Neutrophil (primary cell): ENCODE measurements at regions not wholly inside any gene's neighbourhood (a gene's known extent, or its start where the extent isn't known, plus 50 kb on each side); places are given as distances from the start of the nearest gene placed in this dataset.

Experiments
- H3K27ac ChIP-seq: fragments of 200-600 bp; sonication (generic); 2 replicates; pipeline ENCODE4 v1.5.1; 2016; ENCODE audit warnings: mild to moderate bottlenecking, moderate library complexity
- H3K27me3 ChIP-seq: fragments of 200-600 bp; sonication (generic); 2 replicates; pipeline ENCODE4 v1.6.0; 2016; ENCODE audit warnings: mild to moderate bottlenecking
- H3K36me3 ChIP-seq: fragments of 200-600 bp; sonication (generic); 2 replicates; pipeline ENCODE4 v1.5.1; 2017
- H3K4me1 ChIP-seq, 2 experiments: fragments of 200-600 bp in 1 of 2; sonication (generic) in 1 of 2; 1 replicate in 1 of 2; 2 replicates in 1 of 2; pipeline versions ENCODE4 v1.5.1 to v1.6.1; 2013 to 2016; ENCODE audit warnings: low read depth in 1 of 2, low read length in 1 of 2, mild to moderate bottlenecking in 1 of 2, moderate library complexity in 1 of 2; ENCODE audit not compliant: control insufficient read depth in 1 of 2, insufficient read depth in 1 of 2
- H3K4me3 ChIP-seq, 2 experiments: fragments of 200-600 bp in 1 of 2; sonication (generic) in 1 of 2; 1 replicate in 1 of 2; 2 replicates in 1 of 2; pipeline ENCODE4 v1.5.1; 2013 to 2016; ENCODE audit warnings: low read depth in 1 of 2, low read length in 1 of 2, mild to moderate bottlenecking in 1 of 2, moderate library complexity in 1 of 2
- H3K9me3 ChIP-seq: fragments of 200-600 bp; sonication (generic); 2 replicates; pipeline ENCODE4 v1.5.1; 2016
- TF ChIP-seq, protein P1 (sequence below): fragments of 200-600 bp; sonication (generic); IDR thresholded peaks from 2 replicates; pipeline ENCODE4 v1.5.1; 2016; ENCODE audit warnings: antibody characterized with exemption

DNA sequence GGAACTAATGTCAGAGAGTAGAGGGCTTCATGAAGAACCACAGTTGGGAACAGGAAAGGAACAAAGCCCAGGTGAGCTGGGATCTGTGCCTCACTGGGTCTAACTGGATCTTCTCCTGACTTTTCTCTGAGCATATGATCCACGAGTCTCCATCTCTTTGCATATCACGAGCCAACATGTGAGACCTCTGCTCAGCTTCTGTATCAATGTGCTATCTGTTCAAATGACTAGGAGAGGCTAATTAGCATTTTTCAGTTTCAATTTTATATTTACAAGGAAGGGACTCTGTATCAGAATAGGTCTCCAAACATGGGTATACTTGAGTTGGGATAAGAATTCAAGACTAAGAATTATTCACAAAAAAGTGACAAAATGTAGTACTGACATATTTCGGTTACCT, 73.8 kb upstream of the SGCD start:
- Histone ChIP-seq H3K36me3 (no peaks in the 10 kb centered on the region), H3K27me3 (no peaks in the 10 kb centered on the region), H3K4me3 (no peak overlapping the region), H3K4me1 (no peaks in the 10 kb centered on the region), H3K27ac (no peak overlapping the region), H3K9me3 (no peaks in the 10 kb centered on the region)
- TF ChIP-seq, protein P1, sequence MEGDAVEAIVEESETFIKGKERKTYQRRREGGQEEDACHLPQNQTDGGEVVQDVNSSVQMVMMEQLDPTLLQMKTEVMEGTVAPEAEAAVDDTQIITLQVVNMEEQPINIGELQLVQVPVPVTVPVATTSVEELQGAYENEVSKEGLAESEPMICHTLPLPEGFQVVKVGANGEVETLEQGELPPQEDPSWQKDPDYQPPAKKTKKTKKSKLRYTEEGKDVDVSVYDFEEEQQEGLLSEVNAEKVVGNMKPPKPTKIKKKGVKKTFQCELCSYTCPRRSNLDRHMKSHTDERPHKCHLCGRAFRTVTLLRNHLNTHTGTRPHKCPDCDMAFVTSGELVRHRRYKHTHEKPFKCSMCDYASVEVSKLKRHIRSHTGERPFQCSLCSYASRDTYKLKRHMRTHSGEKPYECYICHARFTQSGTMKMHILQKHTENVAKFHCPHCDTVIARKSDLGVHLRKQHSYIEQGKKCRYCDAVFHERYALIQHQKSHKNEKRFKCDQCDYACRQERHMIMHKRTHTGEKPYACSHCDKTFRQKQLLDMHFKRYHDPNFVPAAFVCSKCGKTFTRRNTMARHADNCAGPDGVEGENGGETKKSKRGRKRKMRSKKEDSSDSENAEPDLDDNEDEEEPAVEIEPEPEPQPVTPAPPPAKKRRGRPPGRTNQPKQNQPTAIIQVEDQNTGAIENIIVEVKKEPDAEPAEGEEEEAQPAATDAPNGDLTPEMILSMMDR = no peak

DNA sequence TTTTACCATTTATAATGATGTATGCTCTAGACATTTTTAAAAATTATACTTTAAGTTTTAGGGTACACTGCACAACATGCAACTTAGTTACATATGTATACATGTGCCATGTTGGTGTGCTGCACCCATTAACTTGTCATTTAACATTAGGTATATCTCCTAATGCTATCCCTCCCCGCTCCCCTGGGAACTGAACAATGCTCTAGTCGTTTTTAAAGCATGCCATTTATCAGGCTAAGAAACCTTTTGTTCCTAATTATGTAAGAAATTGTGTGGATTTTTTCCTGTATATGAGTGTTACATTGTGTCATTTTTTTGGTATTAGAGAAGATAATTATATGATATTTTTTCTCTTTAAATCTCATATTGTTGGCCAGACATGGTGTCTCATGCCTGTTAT, 72.8 kb upstream of the SGCD start:
- no peaks in the 10 kb centered on the region for H3K27me3 ChIP-seq
- H3K4me3 ChIP-seq = no peak overlapping the region
- H3K9me3 ChIP-seq = no peaks in the 10 kb centered on the region
- TF ChIP-seq, protein P1 = no peak
- no peak overlapping the region for H3K27ac ChIP-seq
- no peaks in the 10 kb centered on the region for H3K36me3 ChIP-seq
- H3K4me1 ChIP-seq = no peaks in the 10 kb centered on the region

DNA sequence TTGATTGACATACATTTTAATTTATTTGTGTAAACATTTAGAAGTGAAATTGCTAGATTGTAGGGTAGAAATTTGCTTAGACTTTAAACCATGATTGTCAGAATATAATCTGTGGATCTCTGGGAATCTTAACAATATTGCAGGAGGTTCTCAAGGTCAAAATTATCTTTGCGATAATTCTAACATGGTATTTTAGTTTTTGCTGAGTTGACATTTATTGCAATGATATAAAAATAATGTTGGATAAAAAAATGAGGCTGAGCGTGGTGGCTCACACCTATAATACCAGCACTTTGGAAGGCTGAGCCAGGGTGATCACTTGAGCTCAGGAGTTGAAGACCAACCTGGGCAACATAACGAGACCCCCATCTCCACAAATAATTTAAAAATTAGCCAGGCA, 70.3 kb upstream of the SGCD start:
- TF ChIP-seq, protein P1 = no peak
- Histone ChIP-seq H3K9me3 (no peaks in the 10 kb centered on the region), H3K4me3 (no peak overlapping the region), H3K27ac (no peak overlapping the region), H3K27me3 (no peaks in the 10 kb centered on the region), H3K4me1 (no peaks in the 10 kb centered on the region), H3K36me3 (no peaks in the 10 kb centered on the region)

DNA sequence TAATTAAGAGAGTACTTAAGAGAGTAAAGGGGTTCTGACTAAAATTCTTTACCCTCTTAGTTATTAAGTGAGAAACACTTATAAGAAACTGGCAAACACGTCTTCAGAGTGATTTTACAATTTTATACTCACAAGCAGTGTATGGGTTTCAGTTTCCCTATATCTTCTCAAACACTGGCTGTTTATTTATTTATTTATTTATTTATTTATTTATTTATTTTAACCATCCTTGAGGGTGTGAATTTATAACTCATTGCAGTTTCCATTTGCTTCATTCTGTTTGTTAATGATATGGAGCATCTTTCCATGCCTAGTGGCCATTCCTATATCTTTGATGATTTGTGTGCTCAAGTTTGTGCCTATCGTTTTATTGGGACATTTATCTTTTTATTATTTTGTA, 68.0 kb upstream of the SGCD start:
- H3K27ac ChIP-seq = no peak overlapping the region
- TF ChIP-seq, protein P1 = no peak

DNA sequence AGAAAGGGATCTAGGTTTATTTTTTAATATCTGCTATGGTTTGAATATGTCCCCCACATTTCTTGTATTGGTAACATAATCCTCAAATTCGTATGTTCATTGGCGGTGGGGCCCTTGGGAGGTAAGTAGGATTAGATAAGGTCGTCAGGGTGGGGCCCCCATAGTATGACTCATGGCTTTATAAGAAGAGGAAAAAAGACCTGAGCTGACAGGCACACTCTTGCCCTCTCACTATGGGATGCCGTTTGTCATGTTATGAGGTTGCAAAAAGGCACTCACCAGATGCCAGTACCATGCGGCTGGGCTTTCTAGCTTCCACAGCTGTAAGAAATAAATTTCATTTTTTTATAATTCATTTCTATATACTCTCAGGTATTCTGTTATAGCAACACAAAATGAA, 67.3 kb upstream of the SGCD start:
- H3K9me3 ChIP-seq = no peaks in the 10 kb centered on the region
- H3K27ac ChIP-seq = no peak overlapping the region
- H3K4me3 ChIP-seq = no peak overlapping the region
- TF ChIP-seq, protein P1 = no peak
- H3K36me3 ChIP-seq = no peaks in the 10 kb centered on the region
- H3K4me1 ChIP-seq = no peaks in the 10 kb centered on the region
- no peaks in the 10 kb centered on the region for H3K27me3 ChIP-seq

More for the DNA sequence above, 68.0 kb upstream of the SGCD start:
- Histone ChIP-seq H3K27me3 (no peaks in the 10 kb centered on the region), H3K4me3 (no peak overlapping the region), H3K36me3 (no peaks in the 10 kb centered on the region), H3K4me1 (no peaks in the 10 kb centered on the region), H3K9me3 (no peaks in the 10 kb centered on the region)
